ENCODE measurements at regions not wholly inside any gene's neighbourhood (a gene's known extent, or its start where the extent isn't known, plus 50 kb on each side); places are given as distances from the start of the nearest gene placed in this dataset.
A peak's percentile ranks its signal among the peaks of the same experiment; 100 is the strongest.

DNA sequence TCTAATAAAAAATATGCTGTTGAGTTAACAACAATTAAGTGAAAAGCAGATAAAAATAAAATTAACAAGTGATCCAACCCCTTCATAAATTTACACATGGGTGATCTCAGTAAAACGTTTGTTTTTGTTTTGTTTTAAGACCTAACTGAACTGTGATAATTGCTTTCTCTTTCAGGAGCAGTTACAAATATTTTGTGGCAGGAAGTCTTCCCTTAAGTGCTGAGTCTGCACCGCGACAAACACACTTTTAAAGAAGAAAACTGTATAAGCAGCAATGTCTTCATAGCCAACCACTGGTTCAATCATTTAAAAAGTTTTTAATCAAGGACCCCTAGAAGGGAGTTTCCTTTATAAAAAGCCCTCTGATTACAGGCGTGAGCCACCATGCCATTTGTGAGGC, 53.7 kb upstream of the NFKB1 start:
- Histone ChIP-seq H3K79me2 (ENCODE audit: control insufficient read depth, insufficient read depth, low read length) (no peaks in the 10 kb centered on the region), H3K9ac (ENCODE audit: insufficient read depth, low read length) (no peak overlapping the region), H2AFZ (ENCODE audit: low read length) (no peak overlapping the region), H3K4me2 (ENCODE audit: extremely low read depth, insufficient read depth, low read length) (no peak overlapping the region), H3K27me3 (ENCODE audit: control insufficient read depth, insufficient read depth, low read length) (no peaks in the 10 kb centered on the region), H4K20me1 (ENCODE audit: control insufficient read depth, extremely low read depth, insufficient read depth, low read length) (no peaks in the 10 kb centered on the region), H3K9me3 (ENCODE audit: control insufficient read depth, insufficient read depth, low read depth, low read length) (no peaks in the 10 kb centered on the region), H3K36me3 (ENCODE audit: control insufficient read depth, insufficient read depth, low read length) (no peaks in the 10 kb centered on the region), H3K4me3 (replicated peaks in 1 of 4; ENCODE audit: control extremely low read depth in 1 of 4, insufficient read depth in 1 of 4, low read depth in 3 of 4, low read length in 4 of 4) (no peak overlapping the region), H3K4me1 (ENCODE audit: control insufficient read depth, extremely low read depth, insufficient read depth, low read length) (no peaks in the 10 kb centered on the region), H3K27ac (ENCODE audit: insufficient read depth, low read length) (no peak overlapping the region)
- DNase-seq (ENCODE audit: low read depth in 2 of 2): no peak
- no peak for TF ChIP-seq EZH2 (IDR thresholded peaks at IDR 0.05; ENCODE audit: low read length, missing control alignments)
- TF ChIP-seq, protein P1, sequence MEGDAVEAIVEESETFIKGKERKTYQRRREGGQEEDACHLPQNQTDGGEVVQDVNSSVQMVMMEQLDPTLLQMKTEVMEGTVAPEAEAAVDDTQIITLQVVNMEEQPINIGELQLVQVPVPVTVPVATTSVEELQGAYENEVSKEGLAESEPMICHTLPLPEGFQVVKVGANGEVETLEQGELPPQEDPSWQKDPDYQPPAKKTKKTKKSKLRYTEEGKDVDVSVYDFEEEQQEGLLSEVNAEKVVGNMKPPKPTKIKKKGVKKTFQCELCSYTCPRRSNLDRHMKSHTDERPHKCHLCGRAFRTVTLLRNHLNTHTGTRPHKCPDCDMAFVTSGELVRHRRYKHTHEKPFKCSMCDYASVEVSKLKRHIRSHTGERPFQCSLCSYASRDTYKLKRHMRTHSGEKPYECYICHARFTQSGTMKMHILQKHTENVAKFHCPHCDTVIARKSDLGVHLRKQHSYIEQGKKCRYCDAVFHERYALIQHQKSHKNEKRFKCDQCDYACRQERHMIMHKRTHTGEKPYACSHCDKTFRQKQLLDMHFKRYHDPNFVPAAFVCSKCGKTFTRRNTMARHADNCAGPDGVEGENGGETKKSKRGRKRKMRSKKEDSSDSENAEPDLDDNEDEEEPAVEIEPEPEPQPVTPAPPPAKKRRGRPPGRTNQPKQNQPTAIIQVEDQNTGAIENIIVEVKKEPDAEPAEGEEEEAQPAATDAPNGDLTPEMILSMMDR (conservative IDR thresholded peaks at IDR 0.05 in 1 of 2, IDR thresholded peaks at IDR 0.05 in 1 of 2; ENCODE audit: low read depth in 1 of 2, low read length in 2 of 2): no peak

DNA sequence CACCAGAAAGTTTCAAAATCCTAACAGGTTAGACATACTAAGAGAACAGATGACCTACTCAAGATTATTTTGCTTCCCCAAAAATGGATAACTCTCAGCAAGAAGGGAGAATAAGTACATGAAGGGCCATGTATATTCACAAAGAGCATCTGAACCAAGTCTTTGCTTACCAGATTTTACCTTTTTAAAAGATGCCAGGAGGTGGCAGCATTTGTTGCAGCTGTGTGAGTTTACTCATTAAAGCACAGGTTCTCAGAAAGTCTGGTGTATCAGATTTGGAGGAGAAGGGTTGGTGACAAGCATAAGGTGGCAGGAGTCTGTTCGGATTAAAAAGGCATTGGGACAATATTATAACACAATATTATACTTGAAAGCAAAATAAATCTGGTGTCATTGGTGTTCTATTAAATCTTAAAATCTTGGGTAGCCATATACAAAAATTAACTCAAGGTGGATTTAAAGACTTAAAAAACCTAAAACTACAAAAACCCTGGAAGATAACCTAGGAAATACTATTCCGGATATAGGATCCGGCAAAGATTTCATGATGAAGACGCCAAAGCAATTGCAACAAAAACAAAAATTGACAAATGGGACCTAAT, 51.3 kb upstream of the NFKB1 start:
- H3K27ac ChIP-seq (ENCODE audit: insufficient read depth, low read length): no peak overlapping the region
- no peaks in the 10 kb centered on the region for H3K4me1 ChIP-seq (ENCODE audit: control insufficient read depth, extremely low read depth, insufficient read depth, low read length)
- no peak overlapping the region for H2AFZ ChIP-seq (ENCODE audit: low read length)
- no peak overlapping the region for H3K4me3 ChIP-seq (replicated peaks in 1 of 4; ENCODE audit: control extremely low read depth in 1 of 4, insufficient read depth in 1 of 4, low read depth in 3 of 4, low read length in 4 of 4)
- no peaks in the 10 kb centered on the region for H4K20me1 ChIP-seq (ENCODE audit: control insufficient read depth, extremely low read depth, insufficient read depth, low read length)
- no peak overlapping the region for H3K9ac ChIP-seq (ENCODE audit: insufficient read depth, low read length)
- H3K79me2 ChIP-seq (ENCODE audit: control insufficient read depth, insufficient read depth, low read length): no peaks in the 10 kb centered on the region
- H3K27me3 ChIP-seq (ENCODE audit: control insufficient read depth, insufficient read depth, low read length): no peaks in the 10 kb centered on the region
- TF ChIP-seq, protein P1 (conservative IDR thresholded peaks at IDR 0.05 in 1 of 2, IDR thresholded peaks at IDR 0.05 in 1 of 2; ENCODE audit: low read depth in 1 of 2, low read length in 2 of 2): peak; percentile 51 to 67
- TF ChIP-seq EZH2 (IDR thresholded peaks at IDR 0.05; ENCODE audit: low read length, missing control alignments): no peak
- DNase-seq (ENCODE audit: low read depth in 2 of 2): peak; percentile 50 to 75
- no peaks in the 10 kb centered on the region for H3K9me3 ChIP-seq (ENCODE audit: control insufficient read depth, insufficient read depth, low read depth, low read length)
- H3K4me2 ChIP-seq (ENCODE audit: extremely low read depth, insufficient read depth, low read length): no peak overlapping the region
- no peaks in the 10 kb centered on the region for H3K36me3 ChIP-seq (ENCODE audit: control insufficient read depth, insufficient read depth, low read length)

DNA sequence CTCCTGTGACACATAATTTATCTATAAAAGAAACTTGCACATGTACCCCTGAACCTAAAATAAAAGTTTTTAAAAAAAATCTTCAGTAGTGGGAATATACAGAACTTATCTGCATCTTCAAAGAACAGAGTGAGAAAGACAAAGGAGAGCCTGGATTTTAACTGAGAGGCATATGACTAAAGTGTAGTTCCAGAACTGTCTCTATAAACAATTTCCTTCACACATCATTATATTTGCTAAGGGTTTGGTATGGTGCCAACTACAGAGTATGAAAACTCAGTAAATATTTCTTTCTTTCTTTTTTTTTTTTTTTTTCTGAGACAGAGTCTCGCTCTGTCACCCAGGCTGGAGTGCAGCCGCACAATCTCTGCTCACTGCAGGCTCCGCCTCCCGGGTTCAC, 49.9 kb upstream of the NFKB1 start:
- Histone ChIP-seq H3K4me1 (ENCODE audit: control insufficient read depth, extremely low read depth, insufficient read depth, low read length) (no peaks in the 10 kb centered on the region), H3K27me3 (ENCODE audit: control insufficient read depth, insufficient read depth, low read length) (no peaks in the 10 kb centered on the region), H3K27ac (ENCODE audit: insufficient read depth, low read length) (no peak overlapping the region), H3K9ac (ENCODE audit: insufficient read depth, low read length) (no peak overlapping the region), H3K36me3 (ENCODE audit: control insufficient read depth, insufficient read depth, low read length) (no peaks in the 10 kb centered on the region), H3K4me3 (replicated peaks in 1 of 4; ENCODE audit: control extremely low read depth in 1 of 4, insufficient read depth in 1 of 4, low read depth in 3 of 4, low read length in 4 of 4) (peak overlapping the region in 1 of 4 experiments; percentile 21), H3K79me2 (ENCODE audit: control insufficient read depth, insufficient read depth, low read length) (no peaks in the 10 kb centered on the region), H2AFZ (ENCODE audit: low read length) (no peak overlapping the region), H3K4me2 (ENCODE audit: extremely low read depth, insufficient read depth, low read length) (no peak overlapping the region), H4K20me1 (ENCODE audit: control insufficient read depth, extremely low read depth, insufficient read depth, low read length) (no peaks in the 10 kb centered on the region), H3K9me3 (ENCODE audit: control insufficient read depth, insufficient read depth, low read depth, low read length) (no peaks in the 10 kb centered on the region)
- DNase-seq (ENCODE audit: low read depth in 2 of 2): peak in 1 of 2 donors; percentile 78
- TF ChIP-seq, protein P1 (conservative IDR thresholded peaks at IDR 0.05 in 1 of 2, IDR thresholded peaks at IDR 0.05 in 1 of 2; ENCODE audit: low read depth in 1 of 2, low read length in 2 of 2): no peak
- no peak for TF ChIP-seq EZH2 (IDR thresholded peaks at IDR 0.05; ENCODE audit: low read length, missing control alignments)
